Uterus (tissue), 2 donors: ENCODE measurements at regions not wholly inside any gene's neighbourhood (a gene's known extent, or its start where the extent isn't known, plus 50 kb on each side); places are given as distances from the start of the nearest gene placed in this dataset.

Source experiments
- POLR2A ChIP-seq, 2 donors: fragments of 450-650 bp; IDR thresholded peaks; one replicate each; pipeline ENCODE4 v1.6.1; 2016; ENCODE audit warnings: antibody characterized with exemption in 2 of 2, mild to moderate bottlenecking in 1 of 2, moderate library complexity in 1 of 2
- TF ChIP-seq, protein P1 (sequence below), 4 experiments: fragments of 200-600 bp in 2 of 4; fragments of 450-650 bp in 2 of 4; sonication (generic) in 2 of 4; IDR thresholded peaks; one replicate each; pipeline ENCODE4 v1.5.1; 2016 to 2019; ENCODE audit warnings: antibody characterized with exemption in 4 of 4, mild to moderate bottlenecking in 2 of 4, moderate library complexity in 1 of 4

GRCh38 chr3:74045000-74045399, 420.3 kb upstream of the PDZRN3 start:
- TF ChIP-seq, protein P1, sequence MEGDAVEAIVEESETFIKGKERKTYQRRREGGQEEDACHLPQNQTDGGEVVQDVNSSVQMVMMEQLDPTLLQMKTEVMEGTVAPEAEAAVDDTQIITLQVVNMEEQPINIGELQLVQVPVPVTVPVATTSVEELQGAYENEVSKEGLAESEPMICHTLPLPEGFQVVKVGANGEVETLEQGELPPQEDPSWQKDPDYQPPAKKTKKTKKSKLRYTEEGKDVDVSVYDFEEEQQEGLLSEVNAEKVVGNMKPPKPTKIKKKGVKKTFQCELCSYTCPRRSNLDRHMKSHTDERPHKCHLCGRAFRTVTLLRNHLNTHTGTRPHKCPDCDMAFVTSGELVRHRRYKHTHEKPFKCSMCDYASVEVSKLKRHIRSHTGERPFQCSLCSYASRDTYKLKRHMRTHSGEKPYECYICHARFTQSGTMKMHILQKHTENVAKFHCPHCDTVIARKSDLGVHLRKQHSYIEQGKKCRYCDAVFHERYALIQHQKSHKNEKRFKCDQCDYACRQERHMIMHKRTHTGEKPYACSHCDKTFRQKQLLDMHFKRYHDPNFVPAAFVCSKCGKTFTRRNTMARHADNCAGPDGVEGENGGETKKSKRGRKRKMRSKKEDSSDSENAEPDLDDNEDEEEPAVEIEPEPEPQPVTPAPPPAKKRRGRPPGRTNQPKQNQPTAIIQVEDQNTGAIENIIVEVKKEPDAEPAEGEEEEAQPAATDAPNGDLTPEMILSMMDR (IDR thresholded peaks at IDR 0.05) = no peak
- no peak for TF ChIP-seq POLR2A (IDR thresholded peaks at IDR 0.05)
